Upper lobe of left lung (tissue), 6 donors: ENCODE measurements at regions not wholly inside any gene's neighbourhood (a gene's known extent, or its start where the extent isn't known, plus 50 kb on each side); places are given as distances from the start of the nearest gene placed in this dataset.

Source experiments
- ATAC-seq, 2 donors: fragments of 200-7000 bp; cut with Tn5 transposase; one replicate each; pipeline ENCODE4 v1.9.1; 2022; ENCODE audit warnings: mild to moderate bottlenecking in 2 of 2, moderate library complexity in 2 of 2; ENCODE audit not compliant: low FRiP score in 2 of 2
- DNase-seq, 2 donors: peaks; one replicate each; pipeline ENCODE4 v3.0.0-alpha.2; 2019 to 2020
- H3K27ac ChIP-seq, 4 donors: fragments of 200-600 bp; sonication (generic); one replicate each; pipeline ENCODE4 v1.5.1; 2016 to 2019
- H3K27me3 ChIP-seq, 4 donors: fragments of 200-600 bp; sonication (generic); one replicate each; pipeline ENCODE4 v1.5.1; 2017 to 2019
- H3K36me3 ChIP-seq, 4 donors: fragments of 200-600 bp; sonication (generic); one replicate each; pipeline ENCODE4 v1.5.1; 2016 to 2019
- H3K4me1 ChIP-seq, 4 donors: fragments of 200-600 bp; sonication (generic); one replicate each; pipeline ENCODE4 v1.5.1; 2018 to 2019
- H3K4me3 ChIP-seq, 4 donors: fragments of 200-600 bp; sonication (generic); one replicate each; pipeline ENCODE4 v1.5.1; 2017 to 2019; ENCODE audit warnings: mild to moderate bottlenecking in 2 of 4, moderate library complexity in 1 of 4
- H3K9me3 ChIP-seq, 4 donors: fragments of 200-600 bp; sonication (generic); one replicate each; pipeline ENCODE4 v1.5.1; 2018 to 2019
- EP300 ChIP-seq, 4 donors: sonication (generic); formaldehyde crosslinking; IDR thresholded peaks; one replicate each; pipeline ENCODE4 v1.5.1; 2017; ENCODE audit warnings: antibody characterized with exemption in 4 of 4, control low read depth in 2 of 4
- POLR2A ChIP-seq, 4 donors: fragments of 450-650 bp; IDR thresholded peaks; one replicate each; pipeline ENCODE4 v1.5.1; 2016 to 2017; ENCODE audit warnings: antibody characterized with exemption in 4 of 4, mild to moderate bottlenecking in 2 of 4
- POLR2AphosphoS5 ChIP-seq, 2 donors: sonication (generic); formaldehyde crosslinking; IDR thresholded peaks; one replicate each; pipeline ENCODE4 v1.5.1; 2017; ENCODE audit warnings: antibody characterized with exemption in 2 of 2
- WGBS, 2 donors: methylation state at CpG; one replicate each; pipeline ENCODE4 v1.1.5; 2017 to 2018; 5-methylcytosine and 5-hydroxymethylcytosine counted together
- TF ChIP-seq, protein P1 (sequence below), 6 experiments: fragments of 450-650 bp in 4 of 6; fragments of 200-600 bp in 2 of 6; sonication (generic) in 2 of 6; IDR thresholded peaks; one replicate each; pipeline ENCODE4 v1.5.1; 2016 to 2019; ENCODE audit warnings: antibody characterized with exemption in 6 of 6
- donor health status: DM: no; HTN: no; CAD: no; lungs with moderate emphysema.
- donor health status: DM: no; HTN: yes; CAD: no; lungs with severe emphysema.

DNA sequence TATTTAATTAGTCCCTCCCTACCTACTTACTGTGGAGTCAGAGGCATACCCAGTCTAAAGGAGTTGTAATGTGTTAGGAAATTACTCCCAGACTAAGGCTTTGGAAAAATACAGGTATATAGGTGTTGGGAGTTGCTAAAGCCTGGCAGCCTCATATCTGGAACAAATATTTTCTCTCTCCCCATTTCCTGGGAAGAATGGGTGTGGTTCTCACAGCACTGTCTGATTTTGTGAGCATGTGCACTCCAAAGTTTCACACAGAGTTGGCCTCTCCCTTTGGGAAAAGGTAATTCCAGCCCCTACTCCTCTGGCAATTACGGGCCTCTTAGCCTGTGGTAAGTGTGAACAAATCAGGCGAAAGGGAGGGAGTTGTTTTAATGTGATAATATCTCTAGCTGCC is 187.0 kb downstream of the MID1IP1 start:
- ATAC-seq: no peak
- Histone ChIP-seq H3K4me3 (no peak overlapping the region), H3K27me3 (no peaks in the 10 kb centered on the region), H3K36me3 (no peaks in the 10 kb centered on the region), H3K9me3 (no peaks in the 10 kb centered on the region), H3K4me1 (no peaks in the 10 kb centered on the region), H3K27ac (no peak overlapping the region)
- TF ChIP-seq POLR2A (IDR thresholded peaks at IDR 0.05) (no peak), EP300 (IDR thresholded peaks at IDR 0.05) (no peak), POLR2AphosphoS5 (IDR thresholded peaks at IDR 0.05) (no peak)
- TF ChIP-seq, protein P1, sequence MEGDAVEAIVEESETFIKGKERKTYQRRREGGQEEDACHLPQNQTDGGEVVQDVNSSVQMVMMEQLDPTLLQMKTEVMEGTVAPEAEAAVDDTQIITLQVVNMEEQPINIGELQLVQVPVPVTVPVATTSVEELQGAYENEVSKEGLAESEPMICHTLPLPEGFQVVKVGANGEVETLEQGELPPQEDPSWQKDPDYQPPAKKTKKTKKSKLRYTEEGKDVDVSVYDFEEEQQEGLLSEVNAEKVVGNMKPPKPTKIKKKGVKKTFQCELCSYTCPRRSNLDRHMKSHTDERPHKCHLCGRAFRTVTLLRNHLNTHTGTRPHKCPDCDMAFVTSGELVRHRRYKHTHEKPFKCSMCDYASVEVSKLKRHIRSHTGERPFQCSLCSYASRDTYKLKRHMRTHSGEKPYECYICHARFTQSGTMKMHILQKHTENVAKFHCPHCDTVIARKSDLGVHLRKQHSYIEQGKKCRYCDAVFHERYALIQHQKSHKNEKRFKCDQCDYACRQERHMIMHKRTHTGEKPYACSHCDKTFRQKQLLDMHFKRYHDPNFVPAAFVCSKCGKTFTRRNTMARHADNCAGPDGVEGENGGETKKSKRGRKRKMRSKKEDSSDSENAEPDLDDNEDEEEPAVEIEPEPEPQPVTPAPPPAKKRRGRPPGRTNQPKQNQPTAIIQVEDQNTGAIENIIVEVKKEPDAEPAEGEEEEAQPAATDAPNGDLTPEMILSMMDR (IDR thresholded peaks at IDR 0.05): no peak
- 71 to 79% methylated on average over 2 of the region's 2 CpGs for WGBS, 2 donors
- no peak for DNase-seq

- DNase-seq: no peak
- Histone ChIP-seq H3K36me3 (no peaks in the 10 kb centered on the region), H3K27ac (no peak overlapping the region), H3K4me3 (no peak overlapping the region), H3K9me3 (no peaks in the 10 kb centered on the region), H3K4me1 (no peaks in the 10 kb centered on the region), H3K27me3 (no peaks in the 10 kb centered on the region)
- ATAC-seq: no peak
- TF ChIP-seq POLR2A (IDR thresholded peaks at IDR 0.05) (no peak), EP300 (IDR thresholded peaks at IDR 0.05) (no peak), POLR2AphosphoS5 (IDR thresholded peaks at IDR 0.05) (no peak)
- TF ChIP-seq, protein P1 (IDR thresholded peaks at IDR 0.05): no peak
- 44 to 56% methylated on average over 1 of the region's 1 CpG for WGBS, 2 donors
Measured at GRCh38 chrX:38989076-38989475, 187.8 kb downstream of the MID1IP1 start.

GRCh38 chrX:38991656-38992440 is 190.6 kb downstream of the MID1IP1 start:
- DNase-seq (no peak), ATAC-seq (no peak)
- Histone ChIP-seq H3K4me1 (no peaks in the 10 kb centered on the region), H3K27ac (no peak overlapping the region), H3K4me3 (no peak overlapping the region), H3K27me3 (no peaks in the 10 kb centered on the region), H3K9me3 (no peaks in the 10 kb centered on the region), H3K36me3 (no peaks in the 10 kb centered on the region)
- WGBS, 2 donors: 73 to 93% methylated on average over 3 of the region's 3 CpGs
- TF ChIP-seq POLR2AphosphoS5 (IDR thresholded peaks at IDR 0.05) (no peak), POLR2A (IDR thresholded peaks at IDR 0.05) (no peak), EP300 (IDR thresholded peaks at IDR 0.05) (no peak)
- TF ChIP-seq, protein P1 (IDR thresholded peaks at IDR 0.05): no peak

GRCh38 chrX:38992441-38993096 is 191.3 kb downstream of the MID1IP1 start:
- H3K4me3 ChIP-seq: no peak overlapping the region
- H3K9me3 ChIP-seq: no peaks in the 10 kb centered on the region
- 78 to 80% methylated on average over 6 to 12 of the region's 12 CpGs for WGBS, 2 donors
- ATAC-seq (no peak), DNase-seq (no peak)
- TF ChIP-seq POLR2AphosphoS5 (IDR thresholded peaks at IDR 0.05) (no peak), POLR2A (IDR thresholded peaks at IDR 0.05) (no peak), EP300 (IDR thresholded peaks at IDR 0.05) (no peak)
- TF ChIP-seq, protein P1 (IDR thresholded peaks at IDR 0.05): no peak
- no peak overlapping the region for H3K27ac ChIP-seq
- no peaks in the 10 kb centered on the region for H3K27me3 ChIP-seq
- H3K4me1 ChIP-seq: no peaks in the 10 kb centered on the region
- H3K36me3 ChIP-seq: no peaks in the 10 kb centered on the region
